GM23338 (cell line): ENCODE measurements at regions not wholly inside any gene's neighbourhood (a gene's known extent, or its start where the extent isn't known, plus 50 kb on each side); places are given as distances from the start of the nearest gene placed in this dataset.

ENCODE experiments used
- ATAC-seq: fragments of 200-7000 bp; cut with Tn5 transposase; 3 replicates; pipeline ENCODE4 v1.9.1; 2020
- DNase-seq: peaks from one replicate; pipeline ENCODE4 v3.0.0-alpha.2; 2015; ENCODE audit warnings: low spot score
- H2AFZ ChIP-seq: fragments of 200-600 bp; sonication (generic); 2 replicates; pipeline ENCODE4 v1.8.0; 2016; ENCODE audit warnings: antibody characterized with exemption, mild to moderate bottlenecking, moderate library complexity
- H3F3A ChIP-seq: fragments of 200-600 bp; sonication (generic); replicated peaks from 2 replicates; pipeline ENCODE4 v1.8.0; 2017; ENCODE audit warnings: antibody characterized with exemption, mixed run types, low read depth
- H3K27ac ChIP-seq: fragments of 200-600 bp; sonication (generic); 2 replicates; pipeline ENCODE4 v1.6.1; 2016; ENCODE audit warnings: low read depth
- H3K27me3 ChIP-seq: fragments of 200-600 bp; sonication (generic); 2 replicates; pipeline ENCODE4 v1.8.0; 2016; ENCODE audit warnings: mild to moderate bottlenecking, mixed run types, moderate library complexity; ENCODE audit not compliant: insufficient read depth
- H3K36me3 ChIP-seq: fragments of 200-600 bp; sonication (generic); 2 replicates; pipeline ENCODE4 v1.8.0; 2016; ENCODE audit warnings: mild to moderate bottlenecking; ENCODE audit not compliant: insufficient read depth
- H3K4me1 ChIP-seq: fragments of 200-600 bp; sonication (generic); 2 replicates; pipeline ENCODE4 v1.8.0; 2016; ENCODE audit warnings: mild to moderate bottlenecking, moderate library complexity; ENCODE audit not compliant: insufficient read depth
- H3K4me2 ChIP-seq: fragments of 200-600 bp; sonication (generic); 2 replicates; pipeline ENCODE4 v1.7.1; 2017; ENCODE audit warnings: mixed run types
- H3K4me3 ChIP-seq: fragments of 200-600 bp; sonication (generic); 2 replicates; pipeline ENCODE4 v1.6.1; 2016; ENCODE audit warnings: mixed run types
- H3K79me2 ChIP-seq: fragments of 200-600 bp; sonication (generic); replicated peaks from 2 replicates; pipeline ENCODE4 v1.8.0; 2017; ENCODE audit warnings: mild to moderate bottlenecking; ENCODE audit not compliant: insufficient read depth
- H3K9me2 ChIP-seq: fragments of 200-600 bp; sonication (generic); 2 replicates; pipeline ENCODE4 v1.8.0; 2017; ENCODE audit not compliant: insufficient read depth
- H4K20me1 ChIP-seq: fragments of 200-600 bp; sonication (generic); replicated peaks from 2 replicates; pipeline ENCODE4 v1.8.0; 2017; ENCODE audit warnings: mild to moderate bottlenecking; ENCODE audit not compliant: insufficient read depth
- H3K27ac Mint-ChIP-seq: 2 replicates; pipeline ENCODE4 v1.8.0; 2020; ENCODE audit warnings: inconsistent platforms, mild to moderate bottlenecking, moderate library complexity, mixed read lengths
- H3K27me3 Mint-ChIP-seq: 3 replicates; pipeline ENCODE4 v1.8.0; 2022; ENCODE audit warnings: low read depth, mild to moderate bottlenecking, moderate library complexity, mixed read lengths, inconsistent platforms; ENCODE audit not compliant: insufficient read depth, poor library complexity
- H3K36me3 Mint-ChIP-seq: 3 replicates; pipeline ENCODE4 v1.8.0; 2021; ENCODE audit warnings: low read depth, mild to moderate bottlenecking, inconsistent platforms, moderate library complexity, mixed read lengths
- H3K4me1 Mint-ChIP-seq: 3 replicates; pipeline ENCODE4 v1.8.0; 2020; ENCODE audit warnings: mild to moderate bottlenecking, inconsistent platforms, mixed read lengths
- H3K4me3 Mint-ChIP-seq: 3 replicates; pipeline ENCODE4 v1.8.0; 2021; ENCODE audit warnings: moderate library complexity, mild to moderate bottlenecking, inconsistent platforms, mixed read lengths
- H3K9me3 Mint-ChIP-seq: 3 replicates; pipeline ENCODE4 v1.8.0; 2020; ENCODE audit warnings: moderate library complexity, mild to moderate bottlenecking, inconsistent platforms, mixed read lengths
- CREB1 ChIP-seq: fragments of 250-450 bp; sonication (Bioruptor Pico); IDR thresholded peaks from 2 replicates; pipeline ENCODE4 v1.5.0; 2020; ENCODE audit warnings: low read depth, mild to moderate bottlenecking, moderate library complexity
- CTCF ChIP-seq, 2 experiments: fragments of 200-600 bp in 1 of 2; sonication (generic) in 1 of 2; conservative IDR thresholded peaks; 2 replicates each; pipeline versions ENCODE4 v1.5.1 to v1.6.1; 2016 to 2017; ENCODE audit warnings: antibody characterized with exemption in 2 of 2, low read depth in 2 of 2, mild to moderate bottlenecking in 2 of 2, moderate library complexity in 1 of 2
- EZH2 ChIP-seq: fragments of 200-600 bp; sonication (generic); IDR thresholded peaks from one replicate; pipeline ENCODE4 v1.8.0; 2017; ENCODE audit warnings: antibody characterized with exemption, mild to moderate bottlenecking, low read depth; ENCODE audit not compliant: unreplicated experiment
- EZH2phosphoT487 ChIP-seq: fragments of 200-600 bp; sonication (generic); IDR thresholded peaks from one replicate; pipeline ENCODE4 v1.8.1; 2018; ENCODE audit warnings: antibody characterized with exemption; ENCODE audit not compliant: unreplicated experiment
- JUNB ChIP-seq: IDR thresholded peaks from one replicate; pipeline ENCODE4 v1.6.1; 2016; ENCODE audit warnings: antibody characterized with exemption; ENCODE audit not compliant: unreplicated experiment
- POLR2AphosphoS5 ChIP-seq: IDR thresholded peaks from 2 replicates; pipeline ENCODE4 v1.6.1; 2016; ENCODE audit warnings: antibody characterized with exemption, low read depth
- ZNF114 ChIP-seq: fragments of 250-450 bp; sonication (Bioruptor Pico); IDR thresholded peaks from 2 replicates; pipeline ENCODE4 v1.5.0; 2020; ENCODE audit warnings: mild to moderate bottlenecking, moderate library complexity
- ZNF331 ChIP-seq: fragments of 250-450 bp; sonication (Bioruptor Pico); IDR thresholded peaks from 2 replicates; pipeline ENCODE4 v1.5.0; 2020; ENCODE audit warnings: low read depth, mild to moderate bottlenecking, moderate library complexity
- TF ChIP-seq, protein P1 (sequence below): IDR thresholded peaks from one replicate; pipeline ENCODE4 v1.6.1; 2018; ENCODE audit warnings: antibody characterized with exemption; ENCODE audit not compliant: unreplicated experiment
- TF ChIP-seq, protein P2 (sequence below): IDR thresholded peaks from 2 replicates; pipeline ENCODE4 v1.6.1; 2016; ENCODE audit warnings: antibody characterized with exemption

GRCh38 chr10:83698899-83699298 is 440.4 kb upstream of the GHITM start:
- H3K27me3 ChIP-seq, result no peaks in the 10 kb centered on the region
- no peaks in the 10 kb centered on the region for H3K36me3 Mint-ChIP-seq
- peaks cover 13% of the 10 kb centered on the region; the same call in 2 of the 3 replicates for H3K4me1 Mint-ChIP-seq
- TF ChIP-seq ZNF114 (CRISPR knock-in tag), result no peak
- TF ChIP-seq, protein P1, sequence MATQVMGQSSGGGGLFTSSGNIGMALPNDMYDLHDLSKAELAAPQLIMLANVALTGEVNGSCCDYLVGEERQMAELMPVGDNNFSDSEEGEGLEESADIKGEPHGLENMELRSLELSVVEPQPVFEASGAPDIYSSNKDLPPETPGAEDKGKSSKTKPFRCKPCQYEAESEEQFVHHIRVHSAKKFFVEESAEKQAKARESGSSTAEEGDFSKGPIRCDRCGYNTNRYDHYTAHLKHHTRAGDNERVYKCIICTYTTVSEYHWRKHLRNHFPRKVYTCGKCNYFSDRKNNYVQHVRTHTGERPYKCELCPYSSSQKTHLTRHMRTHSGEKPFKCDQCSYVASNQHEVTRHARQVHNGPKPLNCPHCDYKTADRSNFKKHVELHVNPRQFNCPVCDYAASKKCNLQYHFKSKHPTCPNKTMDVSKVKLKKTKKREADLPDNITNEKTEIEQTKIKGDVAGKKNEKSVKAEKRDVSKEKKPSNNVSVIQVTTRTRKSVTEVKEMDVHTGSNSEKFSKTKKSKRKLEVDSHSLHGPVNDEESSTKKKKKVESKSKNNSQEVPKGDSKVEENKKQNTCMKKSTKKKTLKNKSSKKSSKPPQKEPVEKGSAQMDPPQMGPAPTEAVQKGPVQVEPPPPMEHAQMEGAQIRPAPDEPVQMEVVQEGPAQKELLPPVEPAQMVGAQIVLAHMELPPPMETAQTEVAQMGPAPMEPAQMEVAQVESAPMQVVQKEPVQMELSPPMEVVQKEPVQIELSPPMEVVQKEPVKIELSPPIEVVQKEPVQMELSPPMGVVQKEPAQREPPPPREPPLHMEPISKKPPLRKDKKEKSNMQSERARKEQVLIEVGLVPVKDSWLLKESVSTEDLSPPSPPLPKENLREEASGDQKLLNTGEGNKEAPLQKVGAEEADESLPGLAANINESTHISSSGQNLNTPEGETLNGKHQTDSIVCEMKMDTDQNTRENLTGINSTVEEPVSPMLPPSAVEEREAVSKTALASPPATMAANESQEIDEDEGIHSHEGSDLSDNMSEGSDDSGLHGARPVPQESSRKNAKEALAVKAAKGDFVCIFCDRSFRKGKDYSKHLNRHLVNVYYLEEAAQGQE, result no peak
- TF ChIP-seq EZH2, result no peak
- TF ChIP-seq, protein P2, sequence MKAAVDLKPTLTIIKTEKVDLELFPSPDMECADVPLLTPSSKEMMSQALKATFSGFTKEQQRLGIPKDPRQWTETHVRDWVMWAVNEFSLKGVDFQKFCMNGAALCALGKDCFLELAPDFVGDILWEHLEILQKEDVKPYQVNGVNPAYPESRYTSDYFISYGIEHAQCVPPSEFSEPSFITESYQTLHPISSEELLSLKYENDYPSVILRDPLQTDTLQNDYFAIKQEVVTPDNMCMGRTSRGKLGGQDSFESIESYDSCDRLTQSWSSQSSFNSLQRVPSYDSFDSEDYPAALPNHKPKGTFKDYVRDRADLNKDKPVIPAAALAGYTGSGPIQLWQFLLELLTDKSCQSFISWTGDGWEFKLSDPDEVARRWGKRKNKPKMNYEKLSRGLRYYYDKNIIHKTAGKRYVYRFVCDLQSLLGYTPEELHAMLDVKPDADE, result no peak
- no peak for TF ChIP-seq ZNF331 (CRISPR knock-in tag)
- TF ChIP-seq EZH2phosphoT487, result no peak
- no peak for TF ChIP-seq CREB1 (CRISPR knock-in tag)
- TF ChIP-seq JUNB, result no peak
- no peak for TF ChIP-seq CTCF (conservative IDR thresholded peaks at IDR 0.05; ENCODE audit: low read depth in 2 of 2)
- no peak for TF ChIP-seq POLR2AphosphoS5
- H3K27ac ChIP-seq, result no peak overlapping the region
- no peak overlapping the region for H3K4me3 Mint-ChIP-seq
- no peaks in the 10 kb centered on the region for H4K20me1 ChIP-seq
- DNase-seq, result no peak
- no peak overlapping the region for H3K4me3 ChIP-seq
- no peaks in the 10 kb centered on the region for H3K27me3 Mint-ChIP-seq
- H2AFZ ChIP-seq, result no peak overlapping the region
- ATAC-seq, result no peak
- H3K27ac Mint-ChIP-seq, result no peak overlapping the region
- no peaks in the 10 kb centered on the region for H3F3A ChIP-seq
- peaks cover 3% of the 10 kb centered on the region for H3K9me2 ChIP-seq
- H3K4me2 ChIP-seq, result no peak overlapping the region
- H3K79me2 ChIP-seq, result no peaks in the 10 kb centered on the region
- 0 out of 3 replicates have a peak, but pooled peaks cover 4% of the 10 kb centered on the region for H3K9me3 Mint-ChIP-seq
- no peaks in the 10 kb centered on the region for H3K4me1 ChIP-seq
- no peaks in the 10 kb centered on the region for H3K36me3 ChIP-seq
